PC-3 (cell line): ENCODE measurements at regions not wholly inside any gene's neighbourhood (a gene's known extent, or its start where the extent isn't known, plus 50 kb on each side); places are given as distances from the start of the nearest gene placed in this dataset.

ENCODE experiments used
- CTCF ChIP-seq: fragments of 300-600 bp; sonication (generic); conservative IDR thresholded peaks from 2 replicates; pipeline ENCODE4 v1.5.1; 2017; ENCODE audit warnings: antibody characterized with exemption, low read depth, mild to moderate bottlenecking, low read length
- EZH2 ChIP-seq: fragments of 300-600 bp; sonication (generic); IDR thresholded peaks from one replicate; pipeline ENCODE4 v1.6.1; 2017; ENCODE audit warnings: antibody characterized with exemption, mild to moderate bottlenecking, low read length; ENCODE audit not compliant: unreplicated experiment
- EZH2phosphoT487 ChIP-seq: fragments of 300-600 bp; sonication (generic); IDR thresholded peaks from 2 replicates; pipeline ENCODE4 v1.6.1; 2018; ENCODE audit warnings: mild to moderate bottlenecking, antibody characterized with exemption, low read length, borderline replicate concordance

- TF ChIP-seq CTCF (no peak), EZH2 (no peak), EZH2phosphoT487 (no peak)
These were observed 98.8 kb downstream of the DACT1 start for GRCh38 chr14:58736606-58737005.
